Right lobe of liver (tissue), 4 donors: ENCODE measurements at regions not wholly inside any gene's neighbourhood (a gene's known extent, or its start where the extent isn't known, plus 50 kb on each side); places are given as distances from the start of the nearest gene placed in this dataset.

Source experiments
- CTCF ChIP-seq, 4 donors: fragments of 200-600 bp in 3 of 4; fragments of 450-650 bp in 1 of 4; IDR thresholded peaks; one replicate each; pipeline versions ENCODE4 v1.5.1 to v1.8.0; 2016 to 2022; ENCODE audit warnings: antibody characterized with exemption in 4 of 4, mild to moderate bottlenecking in 2 of 4
- POLR2A ChIP-seq: fragments of 450-650 bp; IDR thresholded peaks from one replicate; pipeline ENCODE4 v1.6.1; 2017; ENCODE audit warnings: antibody characterized with exemption, mild to moderate bottlenecking
- donor health status: DM: no; HTN: no; CAD: no.
- donor health status: DM: no; HTN: no; CAD: no.
- donor health status: DM: no; HTN: yes; CAD: no.

GRCh38 chr2:105458076-105458475 is 59.2 kb upstream of the FHL2 start:
- TF ChIP-seq CTCF (IDR thresholded peaks at IDR 0.05), result no peak
- TF ChIP-seq POLR2A, result no peak
